ENCODE measurements at regions not wholly inside any gene's neighbourhood (a gene's known extent, or its start where the extent isn't known, plus 50 kb on each side); places are given as distances from the start of the nearest gene placed in this dataset.

DNA sequence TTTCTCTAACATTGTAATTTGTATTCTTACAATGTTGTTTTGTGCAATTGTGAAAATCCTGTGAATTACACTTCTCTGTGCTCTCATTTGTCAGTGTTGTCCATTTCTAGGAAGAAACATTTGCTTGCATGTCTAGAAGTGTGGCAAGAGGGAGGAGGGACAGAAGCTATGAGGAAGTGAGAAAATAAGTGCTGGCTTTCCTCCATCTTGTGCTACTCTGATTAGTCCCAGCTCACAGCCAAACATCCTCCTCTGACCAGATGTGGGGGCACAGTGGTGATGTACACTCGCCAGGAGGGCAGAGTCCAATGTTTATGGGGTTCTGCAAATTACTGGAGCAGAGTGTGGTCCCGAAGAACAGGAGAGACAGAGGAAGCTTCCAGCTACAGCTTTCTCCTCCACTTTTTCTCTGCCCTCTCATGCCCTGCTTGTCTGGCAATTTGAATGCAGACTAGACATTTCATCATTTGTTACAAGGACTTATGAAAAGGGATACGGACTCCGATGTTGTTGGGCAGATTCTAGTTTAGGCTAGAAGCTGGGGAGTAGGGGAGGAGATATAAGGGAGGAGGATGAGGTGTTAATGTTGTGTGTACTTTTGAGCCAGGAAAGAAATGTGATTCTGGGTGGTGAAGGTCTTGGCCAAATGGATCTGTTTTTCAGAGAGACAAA is 131.0 kb upstream of the C1GALT1 start:
- DNase-seq (ENCODE audit: low spot score), result peak; percentile 20

DNA sequence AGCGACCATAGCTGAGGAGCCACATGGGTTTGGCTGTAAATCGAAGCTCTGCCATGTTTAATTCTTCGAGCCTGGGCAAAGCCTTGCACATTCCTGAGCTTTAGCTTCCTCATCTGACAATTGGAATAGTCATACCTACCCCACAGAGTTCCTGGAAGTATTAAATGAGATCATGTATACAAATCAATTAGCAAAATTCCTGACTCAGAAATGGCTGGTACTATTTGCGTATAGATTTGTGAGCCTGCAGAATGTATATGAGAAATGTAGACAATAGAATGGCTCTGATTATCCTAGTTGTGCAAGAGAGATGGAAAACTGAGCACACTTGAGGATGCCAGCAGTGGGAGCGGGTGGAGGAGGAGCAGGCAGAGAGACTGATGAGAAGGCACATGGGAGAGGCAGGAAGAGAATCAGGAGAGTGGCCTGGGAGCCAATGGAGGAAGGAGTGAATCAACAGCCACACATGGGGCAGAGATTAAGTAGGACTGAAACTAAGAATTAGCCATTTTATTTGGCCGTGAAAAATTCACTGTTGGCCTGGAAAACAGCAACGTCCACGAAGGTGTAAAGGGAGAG is 128.0 kb upstream of the C1GALT1 start:
- no peak for DNase-seq (ENCODE audit: low spot score)

DNA sequence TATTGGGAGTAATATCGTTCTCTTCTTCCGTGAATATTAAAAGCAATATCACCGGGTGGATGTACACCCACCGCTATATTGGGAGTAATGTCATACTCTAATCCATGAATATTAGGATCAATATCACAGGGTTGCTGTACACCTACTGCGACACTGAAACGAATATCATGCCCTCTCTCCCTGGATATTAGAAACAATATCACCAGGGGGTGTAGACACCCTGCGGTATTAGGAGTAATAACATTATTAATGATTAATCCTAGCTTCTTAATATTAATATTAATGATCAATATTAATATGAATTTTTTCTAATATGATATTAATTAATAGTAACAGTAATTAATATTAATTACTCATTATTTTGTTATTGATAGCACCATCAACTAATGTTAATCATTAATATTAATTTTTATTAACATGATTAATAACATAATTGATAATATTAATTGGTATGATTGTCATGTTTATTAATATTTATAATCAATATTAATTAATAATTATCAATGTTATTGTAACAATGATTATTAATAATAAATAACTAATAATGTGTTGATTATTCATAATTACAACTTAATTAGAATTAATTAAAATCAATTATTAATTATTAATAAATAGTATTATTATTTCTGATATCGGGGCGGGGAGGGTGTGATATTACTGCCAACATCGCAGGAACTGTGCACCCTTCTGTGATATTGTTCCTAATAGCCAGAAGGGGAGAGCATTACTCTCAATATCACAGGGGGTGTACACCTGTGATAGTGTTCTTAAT is 121.3 kb upstream of the C1GALT1 start:
- DNase-seq (ENCODE audit: low spot score), result no peak

DNA sequence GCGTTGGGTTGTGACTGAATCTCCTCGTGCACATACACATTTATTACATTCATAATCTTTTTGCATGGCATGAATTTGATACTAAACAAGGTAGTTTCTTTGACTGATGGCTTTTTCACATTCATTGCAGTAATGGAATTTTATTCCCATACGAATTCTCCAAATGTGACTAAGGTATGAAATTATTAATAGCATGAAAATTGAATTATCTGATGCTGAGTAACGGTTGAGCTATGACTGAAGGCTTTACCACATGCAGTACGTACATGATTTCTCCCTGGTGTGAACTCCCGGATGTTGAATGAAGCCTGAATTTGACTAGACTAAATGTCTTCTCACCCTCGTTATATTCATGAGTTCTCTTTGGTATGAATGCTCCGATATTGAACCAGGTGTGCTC is 104.4 kb upstream of the C1GALT1 start:
- no peak for DNase-seq (ENCODE audit: low spot score)

DNA sequence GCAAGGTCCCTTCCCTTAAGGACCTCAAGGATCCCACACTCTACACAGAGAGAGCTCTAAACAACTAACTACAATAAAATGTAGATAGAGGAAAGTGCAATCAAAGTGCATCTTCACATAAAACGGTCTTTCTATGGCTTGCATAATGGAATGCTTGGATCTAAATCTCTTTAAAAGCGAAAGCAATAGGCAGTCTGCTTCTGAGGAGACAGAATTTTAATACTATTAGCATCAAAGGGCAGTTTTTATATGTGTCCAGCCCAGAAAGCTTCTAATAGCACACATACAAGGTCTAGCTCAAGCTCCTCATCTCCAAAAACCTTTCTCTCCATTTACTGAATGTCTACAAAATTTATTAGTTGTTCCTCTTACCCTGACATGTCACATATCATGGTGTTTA is 101.5 kb upstream of the C1GALT1 start:
- no peak for DNase-seq (ENCODE audit: low spot score)

DNA sequence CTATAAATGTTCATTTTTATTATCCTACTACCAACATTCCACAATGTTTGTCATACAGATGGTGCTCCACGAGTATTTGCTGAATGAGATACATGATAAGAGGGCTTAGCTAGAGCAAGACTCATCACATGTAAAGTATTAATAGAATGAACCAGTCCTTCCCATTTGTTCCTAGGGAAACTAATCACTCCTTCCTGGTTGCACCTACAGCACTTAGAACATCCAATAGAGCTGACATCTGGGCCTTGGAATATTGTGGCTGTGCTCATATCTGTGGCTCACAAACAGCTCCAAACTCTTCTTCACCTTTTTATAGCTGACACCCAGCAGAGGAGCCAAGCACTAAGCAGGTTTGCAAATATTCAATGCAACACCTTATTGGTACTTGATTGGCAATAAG is 91.9 kb upstream of the C1GALT1 start:
- no peak for DNase-seq (ENCODE audit: low spot score)

DNA sequence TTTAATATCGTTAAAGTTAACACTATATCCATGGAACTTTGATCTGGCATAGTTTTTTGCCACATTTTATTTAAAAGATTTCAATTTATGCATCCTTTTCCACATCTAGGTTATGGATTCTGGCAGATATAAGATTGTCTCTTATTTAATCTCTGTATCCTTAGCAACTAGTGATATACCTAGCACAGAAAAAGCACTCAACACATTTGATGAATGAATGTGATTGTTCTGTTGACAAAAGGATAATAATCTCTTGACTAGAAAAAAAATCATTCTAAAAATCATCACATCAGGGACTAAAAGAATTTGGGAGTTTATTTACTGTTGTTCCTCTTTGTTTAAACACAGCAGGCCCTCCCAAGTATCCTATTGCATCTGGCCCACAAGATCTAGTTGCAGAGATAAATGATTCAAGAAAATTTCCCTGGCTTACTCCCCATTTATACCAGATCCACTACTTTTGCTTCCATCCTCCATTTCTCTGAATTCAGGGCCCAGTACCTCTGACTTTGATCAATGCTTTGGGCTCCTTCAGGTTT is 84.0 kb upstream of the C1GALT1 start:
- DNase-seq (ENCODE audit: low spot score), result no peak

DNA sequence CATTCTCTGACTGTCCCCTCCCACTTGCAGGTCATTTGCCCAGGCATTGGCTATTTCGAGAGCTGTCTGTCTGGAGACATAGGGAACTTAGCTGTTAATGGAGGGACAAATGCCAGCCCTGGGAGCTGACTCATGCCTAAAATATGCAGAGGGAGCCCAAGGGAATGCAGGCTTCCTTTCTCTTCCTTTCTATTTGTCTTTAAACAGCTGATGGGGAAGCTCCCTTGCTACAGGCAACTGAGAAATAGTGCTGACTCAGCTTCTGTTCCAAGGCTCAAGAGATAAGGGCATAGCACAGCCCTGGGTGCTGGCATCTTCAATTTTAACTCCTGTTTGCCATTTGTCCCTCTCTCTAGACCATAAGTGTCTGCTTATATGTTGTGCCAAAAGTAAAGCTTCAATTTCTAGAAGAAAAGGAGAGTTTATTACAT is 82.7 kb upstream of the C1GALT1 start:
- DNase-seq (ENCODE audit: low spot score), result peak; percentile 12

DNA sequence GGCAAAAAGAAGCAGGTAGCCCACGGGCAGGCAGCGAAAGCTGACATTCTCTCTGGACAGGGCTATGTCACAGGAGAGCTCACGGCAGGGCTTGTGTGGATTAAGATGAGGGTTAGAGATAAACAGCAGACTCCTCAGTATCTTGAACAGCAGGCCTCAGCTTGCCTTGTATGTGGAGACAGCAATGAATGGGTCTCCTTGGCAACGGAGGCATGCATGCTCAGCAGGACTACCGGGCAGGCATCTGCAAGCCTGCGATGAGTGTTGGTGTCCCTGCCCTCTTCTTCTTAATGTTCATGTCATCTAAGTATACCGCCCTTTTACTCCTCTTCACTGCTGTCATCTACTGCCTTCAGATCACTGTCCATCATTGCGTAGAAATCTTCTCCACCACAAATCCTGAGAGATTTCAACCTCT is 81.9 kb upstream of the C1GALT1 start:
- no peak for DNase-seq (ENCODE audit: low spot score)

DNA sequence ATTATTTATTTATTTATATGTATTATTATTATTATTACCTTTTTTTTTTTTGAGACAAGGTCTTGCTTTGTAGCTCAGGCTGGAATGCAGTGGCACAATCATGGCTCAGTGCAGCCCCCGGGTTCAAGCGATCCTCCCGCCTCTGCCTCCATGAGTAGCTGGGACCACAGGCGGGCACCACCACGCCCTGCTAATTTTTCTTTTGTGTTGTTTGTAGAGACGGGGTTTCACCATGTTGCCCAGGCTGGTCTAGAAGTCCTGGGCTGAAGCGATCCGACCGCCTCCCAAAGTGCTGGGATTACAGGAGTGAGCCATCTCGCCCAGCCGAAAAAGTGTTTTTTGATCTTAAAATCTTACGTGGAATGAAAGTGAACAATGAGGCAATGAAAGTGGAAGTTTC is 79.4 kb upstream of the C1GALT1 start:
- DNase-seq (ENCODE audit: low spot score), result no peak

DNA sequence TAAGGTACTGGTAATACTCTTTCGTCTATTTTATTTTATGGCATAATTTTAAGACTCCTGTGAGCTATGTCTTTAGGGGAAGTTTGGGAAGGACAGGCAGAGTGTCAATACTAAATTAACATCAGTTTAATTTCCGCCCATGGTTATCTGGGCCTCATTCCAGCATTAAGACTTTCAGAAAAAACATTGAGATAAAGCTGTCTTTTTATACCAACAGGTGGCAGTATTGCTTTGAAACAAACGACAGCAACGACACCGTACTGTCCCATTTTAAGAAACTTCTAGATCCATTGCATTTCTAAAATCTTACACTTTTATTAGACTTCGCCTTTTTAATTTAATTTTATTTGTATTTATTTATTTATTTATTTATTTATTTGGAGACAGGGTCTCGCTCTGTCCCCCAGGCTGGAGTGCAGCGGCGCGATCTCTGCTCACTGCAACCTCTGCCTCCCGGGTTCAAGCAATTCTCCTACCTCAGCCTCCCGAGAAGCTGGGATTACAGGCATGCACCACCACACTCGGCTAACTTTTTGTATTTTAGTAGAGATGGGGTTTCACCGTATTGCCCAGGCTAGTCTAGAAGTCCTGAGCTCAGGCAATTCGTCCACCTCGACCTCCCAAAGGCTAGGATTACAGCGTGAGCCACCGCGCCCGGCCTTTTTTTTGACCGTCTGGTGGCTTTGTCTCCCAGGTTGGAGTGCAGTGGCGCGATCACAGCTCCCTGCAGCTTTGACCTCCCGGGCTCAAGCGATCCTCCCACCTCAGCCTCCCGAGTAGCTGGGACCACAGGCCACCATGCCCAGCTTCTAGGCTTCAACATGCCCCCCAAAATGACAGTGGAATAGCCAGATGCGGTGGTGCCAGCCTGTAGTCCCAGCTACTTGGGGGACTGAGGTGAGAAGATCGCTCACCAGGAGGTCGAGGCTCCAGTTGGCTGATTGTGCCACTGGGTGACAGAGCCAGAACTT is 78.7 kb upstream of the C1GALT1 start:
- DNase-seq (ENCODE audit: low spot score), result peak; percentile 51

DNA sequence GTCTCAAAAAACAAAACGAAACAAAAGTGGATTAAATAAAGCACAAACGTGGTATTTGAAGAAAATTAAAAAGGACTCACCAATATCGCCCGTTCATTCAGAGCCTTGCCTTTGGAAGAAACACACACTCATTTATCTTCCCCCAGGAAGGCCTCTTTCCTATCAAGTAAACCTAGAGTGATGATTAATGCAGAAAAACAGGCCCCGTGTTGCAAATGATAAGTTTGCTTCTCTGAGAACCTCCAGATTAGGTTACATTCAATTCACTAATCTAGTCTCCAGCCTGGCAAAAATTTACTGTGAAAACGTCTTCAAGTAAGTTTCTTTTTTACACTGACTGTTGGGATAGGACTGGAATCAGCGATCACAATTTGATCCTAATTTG is 78.0 kb upstream of the C1GALT1 start:
- DNase-seq (ENCODE audit: low spot score), result no peak

DNA sequence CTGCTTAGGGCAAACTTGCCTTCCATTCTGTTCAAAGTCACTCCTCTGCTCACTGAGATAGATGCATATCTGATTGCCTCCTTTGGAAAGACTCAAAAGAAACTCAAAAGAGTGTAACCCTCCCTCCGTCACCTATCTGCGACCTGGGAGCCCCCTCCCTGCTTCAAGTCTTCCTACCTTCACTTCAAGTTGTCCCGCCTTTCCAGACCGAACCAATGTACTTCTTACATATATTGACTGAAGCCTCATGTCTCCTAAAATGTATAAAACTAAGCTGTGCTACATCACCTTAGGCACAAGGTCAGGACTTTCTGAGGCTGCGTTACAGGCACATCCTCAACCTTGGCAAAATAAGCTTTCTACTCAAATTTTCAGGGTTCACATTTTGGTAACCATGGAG is 77.4 kb upstream of the C1GALT1 start:
- DNase-seq (ENCODE audit: low spot score), result no peak

DNA sequence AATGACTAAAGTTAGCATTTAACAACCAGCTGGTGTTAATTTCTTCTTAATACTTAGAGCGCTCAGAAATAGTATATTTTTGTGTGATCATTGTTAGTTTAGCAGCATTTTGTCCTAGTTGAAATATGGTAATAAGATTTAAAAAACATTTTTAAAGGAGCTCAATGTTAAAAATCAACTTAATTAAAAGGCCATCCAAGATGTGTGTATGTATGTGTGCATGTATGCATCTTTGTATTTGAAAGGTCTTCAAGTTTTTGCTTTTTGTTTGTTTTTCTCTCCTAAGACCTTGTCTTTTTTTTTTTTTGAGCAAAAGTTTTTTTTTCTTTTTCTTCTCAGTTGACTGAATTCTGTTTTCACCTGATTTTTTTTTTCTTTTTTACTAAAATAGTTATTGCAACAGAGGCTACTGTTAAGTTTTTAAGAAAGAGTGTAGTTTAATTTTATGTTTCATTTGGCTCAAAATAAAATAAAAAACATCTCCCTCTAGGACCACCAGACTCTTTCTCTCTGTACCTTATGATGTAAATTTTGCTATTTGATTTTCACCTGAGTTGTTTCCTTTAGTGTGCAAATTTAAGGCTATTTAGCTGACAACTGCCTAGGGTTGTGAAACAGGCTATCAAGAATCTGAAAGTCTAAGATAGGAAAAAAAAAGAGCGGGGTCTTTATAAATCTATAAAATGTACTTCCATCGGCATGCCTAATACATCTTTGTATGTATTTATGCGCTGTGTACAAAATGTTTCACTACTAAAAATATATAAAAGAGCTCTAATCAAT is 76.4 kb upstream of the C1GALT1 start:
- DNase-seq (ENCODE audit: low spot score), result no peak

DNA sequence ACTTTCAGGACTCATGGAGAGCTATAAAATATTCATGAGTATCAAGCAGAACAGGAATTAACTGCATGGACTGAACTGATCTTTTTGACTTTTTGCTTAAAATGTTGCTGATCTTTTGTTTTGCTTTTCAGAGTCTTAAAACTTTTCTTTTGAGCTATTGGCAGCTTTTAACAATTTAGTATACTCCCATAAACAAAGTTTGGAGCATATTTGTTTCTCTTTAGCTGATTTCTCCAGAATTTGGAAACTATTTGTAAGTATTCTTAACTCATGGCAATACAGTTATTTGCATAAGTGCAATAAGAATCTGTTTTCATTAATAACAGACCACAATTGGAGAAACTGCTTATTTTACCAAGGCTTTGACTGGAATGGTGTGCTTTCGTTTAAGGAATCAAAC is 73.4 kb upstream of the C1GALT1 start:
- no peak for DNase-seq (ENCODE audit: low spot score)

DNA sequence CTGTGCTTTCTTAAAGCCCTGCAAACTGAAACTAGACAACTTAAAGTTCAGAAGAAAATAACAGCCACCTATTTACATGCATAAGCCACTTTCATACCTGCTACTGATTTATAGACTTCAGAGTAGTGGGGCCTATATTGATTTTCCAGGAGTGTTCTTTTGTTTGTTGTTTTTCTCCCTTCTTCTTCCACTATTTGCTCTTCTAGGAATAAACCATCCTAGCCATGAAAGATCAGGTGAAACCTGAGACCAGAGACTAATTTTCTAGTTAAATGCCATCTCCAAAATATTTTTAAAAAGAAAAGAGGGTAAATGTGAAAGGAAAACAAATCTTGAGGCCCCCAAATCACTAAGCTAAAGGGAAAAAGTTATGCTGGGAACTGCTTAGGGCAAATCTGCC is 72.4 kb upstream of the C1GALT1 start:
- DNase-seq (ENCODE audit: low spot score), result no peak

DNA sequence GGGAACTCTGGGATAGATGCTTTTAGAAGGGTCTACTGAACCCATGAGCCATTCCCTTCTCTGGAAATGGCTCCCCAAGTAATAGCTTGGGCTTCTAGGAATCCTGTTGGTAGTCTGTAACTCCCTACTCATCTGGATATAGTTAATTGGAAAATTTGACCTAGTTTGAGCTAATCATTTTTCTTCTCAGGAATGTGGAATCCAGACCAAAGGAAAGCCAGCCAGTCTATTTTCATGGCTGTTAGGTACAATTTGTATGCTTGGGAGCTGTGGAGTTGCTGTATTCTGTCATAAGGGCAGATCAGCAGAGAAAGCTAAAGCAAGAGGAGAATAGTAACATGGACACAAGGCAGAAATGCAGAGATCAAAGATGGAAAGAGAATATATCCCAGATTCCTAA is 71.6 kb upstream of the C1GALT1 start:
- DNase-seq (ENCODE audit: low spot score), result no peak

DNA sequence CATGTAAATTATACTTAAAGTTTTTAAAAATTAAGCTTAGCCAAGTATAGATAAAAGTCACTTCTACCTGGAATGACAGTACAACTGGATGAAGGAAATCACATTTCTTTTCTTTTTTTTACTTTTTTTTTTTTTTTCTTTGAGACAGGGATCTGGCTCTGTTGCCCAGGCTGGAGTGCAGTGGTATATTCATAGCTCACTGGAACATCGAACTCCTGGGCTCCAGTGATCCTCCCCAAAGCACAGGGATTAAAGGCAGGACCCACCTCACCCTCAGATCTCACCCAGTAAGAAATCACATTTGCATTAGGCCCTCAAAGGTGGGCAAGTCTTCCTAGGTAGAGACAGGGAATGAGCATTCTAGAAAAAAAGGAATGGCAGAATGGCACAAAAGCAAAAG is 69.5 kb upstream of the C1GALT1 start:
- DNase-seq (ENCODE audit: low spot score), result no peak

DNA sequence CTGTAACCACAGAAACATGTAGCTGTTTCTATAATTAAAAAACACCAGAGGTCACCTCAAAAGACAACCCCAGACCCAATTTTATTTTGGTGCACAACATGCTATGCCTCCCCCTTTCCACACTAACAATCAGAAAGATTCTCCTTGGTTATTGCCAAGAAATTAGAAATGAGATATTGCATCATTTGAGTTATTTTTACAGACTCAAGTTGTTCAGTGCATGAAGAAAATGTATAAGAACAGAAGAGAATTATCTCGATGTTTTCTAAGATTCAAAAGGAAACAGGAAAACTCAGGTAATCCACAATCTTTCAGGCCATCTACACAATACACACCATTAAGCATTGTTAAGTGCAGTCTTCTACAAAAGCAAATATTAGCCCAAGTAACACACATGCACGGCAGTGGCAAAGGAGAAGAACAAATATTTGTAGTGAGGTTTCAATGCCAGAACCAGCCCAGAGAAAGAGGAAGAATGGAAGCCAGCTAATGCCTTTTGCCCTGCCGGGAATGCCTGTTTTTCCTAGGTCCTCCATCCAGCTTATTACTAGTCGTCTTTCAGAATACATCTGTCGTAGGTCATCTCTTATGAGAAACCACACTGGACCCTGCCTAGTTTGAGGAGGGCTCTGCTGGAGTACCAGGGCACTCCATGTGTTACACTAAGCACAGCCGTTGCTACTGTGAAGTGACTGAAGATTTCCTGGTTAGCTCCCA is 67.6 kb upstream of the C1GALT1 start:
- DNase-seq (ENCODE audit: low spot score), result no peak

DNA sequence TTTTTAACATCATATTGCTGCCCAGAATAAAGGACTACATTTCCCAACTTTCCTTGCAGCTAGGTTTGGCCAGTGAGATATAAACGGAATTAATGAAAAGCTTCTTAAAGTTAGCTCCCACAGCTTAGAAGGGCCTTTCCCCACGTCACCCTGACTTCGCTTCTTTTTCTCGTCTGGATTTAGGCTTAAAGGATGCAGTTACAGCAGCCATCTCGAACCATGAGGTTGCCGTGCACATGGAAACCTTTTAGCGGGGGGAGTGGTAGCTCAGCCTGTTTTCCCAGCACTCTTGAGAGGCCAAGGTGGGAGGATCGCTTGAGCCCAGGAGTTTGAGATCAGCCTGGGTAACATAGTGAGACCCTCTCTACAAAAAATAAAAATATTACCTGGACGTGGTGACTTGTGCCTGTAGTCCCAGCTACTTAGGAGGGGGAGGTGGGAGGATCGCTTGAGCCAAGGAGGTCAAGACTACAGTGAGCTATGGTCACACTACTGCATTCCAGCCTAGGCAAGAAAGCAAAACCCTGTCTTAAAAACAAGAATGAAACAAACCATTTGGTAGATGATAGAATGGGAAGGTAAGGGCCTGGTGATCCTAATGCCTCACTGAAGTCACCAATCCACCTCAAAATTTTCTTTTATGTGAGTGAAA is 64.3 kb upstream of the C1GALT1 start:
- DNase-seq (ENCODE audit: low spot score), result no peak

Measured in putamen (tissue), 1 donor.